ENCODE measurements at regions not wholly inside any gene's neighbourhood (a gene's known extent, or its start where the extent isn't known, plus 50 kb on each side); places are given as distances from the start of the nearest gene placed in this dataset.
A peak's percentile ranks its signal among the peaks of the same experiment; 100 is the strongest.

DNA sequence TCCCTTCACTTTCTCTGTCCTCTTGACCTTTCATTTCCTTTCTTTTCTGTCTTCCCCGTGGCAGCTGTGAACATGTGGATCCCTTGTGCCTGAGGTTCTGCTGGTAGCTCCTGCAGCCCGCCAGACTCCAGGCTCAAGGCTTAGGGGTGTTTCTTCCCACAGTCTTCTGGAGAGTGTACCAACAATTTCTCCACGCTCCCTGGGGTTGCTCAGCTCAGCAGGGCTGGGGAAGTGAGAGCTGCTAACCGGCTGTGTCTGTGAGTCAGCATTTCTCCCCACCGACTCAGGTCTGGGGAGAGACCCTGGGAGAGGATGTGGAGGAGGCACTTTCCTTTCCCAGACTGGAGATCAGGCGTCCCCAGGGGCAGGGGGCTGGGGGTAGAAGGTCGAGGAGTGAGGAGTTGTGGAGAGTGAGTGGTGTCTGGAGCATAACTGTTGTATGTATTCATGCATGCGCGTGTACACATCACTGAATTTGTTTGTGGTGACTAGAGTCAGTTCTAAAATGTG, 193.6 kb downstream of the KCNRG start:
- ATAC-seq (ENCODE audit: low read depth), result peak; percentile 56
- intact Hi-C loops (cut with micrococcal nuclease), result no loop called here
- CTCF ChIA-PET, result interaction anchor here (1.4 kb wide), 1 partner anchor 592 kb away, joined by 4 read pairs; no protein-coding TSS in a partner anchor

DNA sequence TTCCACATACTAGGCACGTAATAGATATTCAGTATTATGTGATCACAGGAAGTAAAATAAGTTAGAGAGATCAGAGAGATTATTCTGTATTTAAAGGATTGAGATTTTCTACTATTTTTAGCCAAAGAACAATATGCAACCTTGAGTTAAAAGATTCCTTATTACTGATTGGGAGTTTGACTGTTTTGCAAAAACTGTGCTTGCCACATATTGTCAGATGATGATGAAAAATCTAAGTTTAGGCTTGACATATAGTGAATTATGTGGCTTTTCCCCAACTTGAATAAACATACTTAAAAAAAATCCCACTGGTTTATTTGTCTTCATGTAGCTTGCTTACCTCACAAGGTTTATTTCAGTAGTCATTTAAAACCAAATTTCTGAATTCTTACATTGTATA, 194.4 kb downstream of the KCNRG start:
- WGBS (ENCODE audit: insufficient coverage), result no CpG with 5 or more reads among the region's 1 CpG
- no peaks in the 10 kb centered on the region for H3K27me3 Mint-ChIP-seq

More for the DNA sequence above, 193.6 kb downstream of the KCNRG start:
- Mint-ChIP-seq H3K4me3 (peak overlapping the region; percentile 73), H3K4me1 (peaks cover 10% of the 10 kb centered on the region), H3K27me3 (no peaks in the 10 kb centered on the region), H3K9me3 (ENCODE audit: insufficient read depth) (peaks cover 2% of the 10 kb centered on the region), H3K27ac (no peak overlapping the region)
- H4K20me1 ChIP-seq (ENCODE audit: control insufficient read depth, insufficient read depth, low read length, poor library complexity, severe bottlenecking), result no peaks in the 10 kb centered on the region
- TF ChIP-seq, protein P1, sequence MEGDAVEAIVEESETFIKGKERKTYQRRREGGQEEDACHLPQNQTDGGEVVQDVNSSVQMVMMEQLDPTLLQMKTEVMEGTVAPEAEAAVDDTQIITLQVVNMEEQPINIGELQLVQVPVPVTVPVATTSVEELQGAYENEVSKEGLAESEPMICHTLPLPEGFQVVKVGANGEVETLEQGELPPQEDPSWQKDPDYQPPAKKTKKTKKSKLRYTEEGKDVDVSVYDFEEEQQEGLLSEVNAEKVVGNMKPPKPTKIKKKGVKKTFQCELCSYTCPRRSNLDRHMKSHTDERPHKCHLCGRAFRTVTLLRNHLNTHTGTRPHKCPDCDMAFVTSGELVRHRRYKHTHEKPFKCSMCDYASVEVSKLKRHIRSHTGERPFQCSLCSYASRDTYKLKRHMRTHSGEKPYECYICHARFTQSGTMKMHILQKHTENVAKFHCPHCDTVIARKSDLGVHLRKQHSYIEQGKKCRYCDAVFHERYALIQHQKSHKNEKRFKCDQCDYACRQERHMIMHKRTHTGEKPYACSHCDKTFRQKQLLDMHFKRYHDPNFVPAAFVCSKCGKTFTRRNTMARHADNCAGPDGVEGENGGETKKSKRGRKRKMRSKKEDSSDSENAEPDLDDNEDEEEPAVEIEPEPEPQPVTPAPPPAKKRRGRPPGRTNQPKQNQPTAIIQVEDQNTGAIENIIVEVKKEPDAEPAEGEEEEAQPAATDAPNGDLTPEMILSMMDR (IDR thresholded peaks at IDR 0.05), result no peak
- no peak for TF ChIP-seq EZH2 (IDR thresholded peaks at IDR 0.05; ENCODE audit: borderline replicate concordance, insufficient read depth, low read depth, low read length, poor library complexity, severe bottlenecking)
- POLR2A ChIA-PET, result interaction anchor here (1.1 kb wide), 1 partner anchor 85 kb away, joined by 3 read pairs; no protein-coding TSS in a partner anchor
- H3K79me2 ChIP-seq (ENCODE audit: control insufficient read depth, insufficient read depth, low read length), result no peaks in the 10 kb centered on the region
- H3K36me3 ChIP-seq (replicated peaks in 1 of 2; ENCODE audit: control extremely low read depth in 1 of 2, control insufficient read depth in 1 of 2, extremely low read depth in 1 of 2, insufficient read depth in 2 of 2, low read length in 1 of 2), result no peaks in the 10 kb centered on the region
- peaks cover 7 to 8% of the 10 kb centered on the region in 2 donors for H3K4me1 ChIP-seq (ENCODE audit: control insufficient read depth in 2 of 2, insufficient read depth in 2 of 2, low read length in 2 of 2)
- H3K9ac ChIP-seq (ENCODE audit: low read length), result peak overlapping the region; percentile 34
- 0% methylated on average over 6 of the region's 9 CpGs for WGBS (ENCODE audit: insufficient coverage)
- H3K27me3 ChIP-seq (replicated peaks in 1 of 4; ENCODE audit: control extremely low read depth in 1 of 4, control insufficient read depth in 3 of 4, insufficient read depth in 4 of 4, low read length in 3 of 4), result no peaks in the 10 kb centered on the region
- H3K4me2 ChIP-seq (replicated peaks; ENCODE audit: low read depth, low read length, poor library complexity, severe bottlenecking), result peak overlapping the region; percentile 69
- peaks cover 0 to 10% (median 0%) of the 10 kb centered on the region in 3 donors for H3K9me3 ChIP-seq (ENCODE audit: control extremely low read depth in 1 of 3, control insufficient read depth in 2 of 3, insufficient read depth in 1 of 3, low read length in 2 of 3)
- DNase-seq, result peak; percentile 41
- H3K4me3 ChIP-seq (ENCODE audit: control extremely low read depth in 1 of 5, extremely low read depth in 1 of 5, insufficient read depth in 1 of 5, low read depth in 2 of 5, low read length in 4 of 5), result peak overlapping the region in 3 of 5 experiments; percentile 8 to 36 (median 18)
- H3K27ac ChIP-seq (ENCODE audit: low read length in 2 of 2), result no peak overlapping the region
- H2AFZ ChIP-seq (ENCODE audit: insufficient read depth, low read depth, low read length, poor library complexity, severe bottlenecking), result peak overlapping the region; percentile 26

More for the DNA sequence above, 194.4 kb downstream of the KCNRG start:
- H3K27me3 ChIP-seq (replicated peaks in 1 of 4; ENCODE audit: control extremely low read depth in 1 of 4, control insufficient read depth in 3 of 4, insufficient read depth in 4 of 4, low read length in 3 of 4), result no peaks in the 10 kb centered on the region
- H3K4me3 Mint-ChIP-seq, result no peak overlapping the region
- ATAC-seq (ENCODE audit: low read depth) (no peak), DNase-seq (no peak)
- no peak overlapping the region for H3K9ac ChIP-seq (ENCODE audit: low read length)
- no peaks in the 10 kb centered on the region for H4K20me1 ChIP-seq (ENCODE audit: control insufficient read depth, insufficient read depth, low read length, poor library complexity, severe bottlenecking)
- no peak for TF ChIP-seq EZH2 (IDR thresholded peaks at IDR 0.05; ENCODE audit: borderline replicate concordance, insufficient read depth, low read depth, low read length, poor library complexity, severe bottlenecking)
- TF ChIP-seq, protein P1 (IDR thresholded peaks at IDR 0.05), result no peak
- H3K4me2 ChIP-seq (replicated peaks; ENCODE audit: low read depth, low read length, poor library complexity, severe bottlenecking), result no peak overlapping the region
- H3K4me1 Mint-ChIP-seq, result peaks cover 10% of the 10 kb centered on the region
- H3K27ac ChIP-seq (ENCODE audit: low read length in 2 of 2), result no peak overlapping the region
- peaks cover 0 to 10% (median 0%) of the 10 kb centered on the region in 3 donors for H3K9me3 ChIP-seq (ENCODE audit: control extremely low read depth in 1 of 3, control insufficient read depth in 2 of 3, insufficient read depth in 1 of 3, low read length in 2 of 3)
- ChIA-PET POLR2A (no interaction called here), CTCF (interaction anchor here (1.4 kb wide), 1 partner anchor 591 kb away, joined by 4 read pairs; no protein-coding TSS in a partner anchor)
- H3K79me2 ChIP-seq (ENCODE audit: control insufficient read depth, insufficient read depth, low read length), result no peaks in the 10 kb centered on the region
- peaks cover 2% of the 10 kb centered on the region for H3K9me3 Mint-ChIP-seq (ENCODE audit: insufficient read depth)
- intact Hi-C loops (cut with micrococcal nuclease), result no loop called here
- H3K4me1 ChIP-seq (ENCODE audit: control insufficient read depth in 2 of 2, insufficient read depth in 2 of 2, low read length in 2 of 2), result peaks cover 7 to 8% of the 10 kb centered on the region in 2 donors
- H2AFZ ChIP-seq (ENCODE audit: insufficient read depth, low read depth, low read length, poor library complexity, severe bottlenecking), result no peak overlapping the region
- no peak overlapping the region for H3K27ac Mint-ChIP-seq
- no peak overlapping the region for H3K4me3 ChIP-seq (ENCODE audit: control extremely low read depth in 1 of 5, extremely low read depth in 1 of 5, insufficient read depth in 1 of 5, low read depth in 2 of 5, low read length in 4 of 5)
- H3K36me3 ChIP-seq (replicated peaks in 1 of 2; ENCODE audit: control extremely low read depth in 1 of 2, control insufficient read depth in 1 of 2, extremely low read depth in 1 of 2, insufficient read depth in 2 of 2, low read length in 1 of 2), result no peaks in the 10 kb centered on the region
